ENCODE measurements at regions not wholly inside any gene's neighbourhood (a gene's known extent, or its start where the extent isn't known, plus 50 kb on each side); places are given as distances from the start of the nearest gene placed in this dataset.
"Not testable (repeated sequence)": the region's sequence is repeated elsewhere in the genome, so short reads cannot be mapped to it uniquely, and the experiment has no call there.

GRCh38 chr15:35286721-35287120, 201.6 kb upstream of the NANOGP8 start:
- no peak for DNase-seq (ENCODE audit: low read depth)

DNA sequence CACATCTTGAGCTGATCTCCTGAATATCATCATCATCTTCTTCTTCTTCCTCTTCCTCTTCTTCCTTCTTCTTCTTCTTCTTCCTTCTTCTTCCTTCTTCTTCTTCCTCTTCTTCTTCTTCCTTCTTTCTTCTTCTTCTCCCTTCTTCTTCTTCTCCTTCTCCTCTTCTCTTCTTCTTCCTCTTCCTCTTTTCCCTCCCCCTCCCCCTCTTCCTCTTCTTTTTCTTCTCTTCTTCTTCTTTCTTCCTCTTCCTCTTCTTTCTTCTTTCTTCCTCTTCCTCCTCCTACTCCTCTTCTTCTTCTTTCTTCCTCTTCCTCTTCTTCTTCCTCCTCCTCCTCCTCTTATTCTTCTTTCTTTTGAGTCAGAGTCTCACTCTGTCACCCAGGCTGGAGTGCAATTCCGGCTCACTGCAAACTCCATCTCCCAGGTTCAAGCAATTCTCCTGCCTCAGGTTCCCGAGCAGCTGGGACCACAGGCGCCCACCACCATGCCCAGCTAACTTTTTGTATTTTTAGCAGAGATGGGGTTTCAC, 197.9 kb upstream of the NANOGP8 start:
- no peak for DNase-seq (ENCODE audit: low read depth)

DNA sequence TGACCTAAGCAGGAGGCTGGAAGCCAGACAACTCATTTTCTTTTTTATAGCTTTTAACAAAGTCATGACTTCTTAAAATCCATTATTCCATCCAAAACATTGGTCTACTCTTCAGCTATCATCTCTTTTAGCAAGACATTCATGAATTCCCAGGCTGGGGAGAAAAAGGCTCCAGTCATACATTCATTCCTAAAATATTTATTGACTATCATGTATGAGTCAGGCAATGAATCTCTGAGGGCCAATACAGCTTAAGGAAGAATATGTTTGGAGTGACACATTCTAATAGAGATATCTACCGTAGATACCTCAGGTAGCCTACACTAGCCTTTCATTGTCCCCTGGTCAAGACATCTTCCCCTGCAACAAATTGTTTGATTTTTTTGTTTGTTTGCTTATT, 196.4 kb upstream of the NANOGP8 start:
- no peak for DNase-seq (ENCODE audit: low read depth)

- DNase-seq (ENCODE audit: low read depth) = no peak
These were observed 194.7 kb upstream of the NANOGP8 start for GRCh38 chr15:35279811-35280210.

DNA sequence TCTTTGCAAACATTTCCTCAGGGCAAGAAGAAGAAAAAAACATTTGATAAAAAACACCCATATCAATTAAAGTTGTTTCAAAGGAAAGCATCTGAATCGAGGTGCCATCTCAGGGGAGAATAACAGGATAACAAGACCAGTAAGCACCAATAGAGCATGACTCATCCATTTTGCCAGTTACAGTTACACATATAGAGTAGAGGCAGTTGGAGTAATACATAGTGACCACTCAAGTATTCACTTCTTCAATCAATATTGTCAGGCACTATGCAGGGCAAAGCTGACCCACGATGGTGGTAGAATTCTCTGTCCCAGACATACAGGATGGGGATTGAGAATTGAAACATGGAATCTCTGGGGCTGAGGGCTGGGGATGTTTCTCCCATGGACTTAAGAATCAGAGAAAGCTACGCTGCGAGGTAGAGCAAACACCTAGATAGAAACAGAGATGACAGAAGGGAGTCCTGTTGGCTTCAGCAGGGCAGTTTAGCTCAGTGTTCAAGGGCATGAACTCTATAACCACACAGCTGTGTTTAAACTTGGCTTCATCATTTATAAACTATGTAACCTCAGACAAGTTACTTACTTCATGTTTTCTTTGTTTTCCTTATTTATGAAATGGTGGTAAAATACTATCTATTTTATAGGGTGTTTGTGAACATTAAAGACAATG, 186.4 kb upstream of the NANOGP8 start:
- DNase-seq (ENCODE audit: low read depth) = no peak

DNA sequence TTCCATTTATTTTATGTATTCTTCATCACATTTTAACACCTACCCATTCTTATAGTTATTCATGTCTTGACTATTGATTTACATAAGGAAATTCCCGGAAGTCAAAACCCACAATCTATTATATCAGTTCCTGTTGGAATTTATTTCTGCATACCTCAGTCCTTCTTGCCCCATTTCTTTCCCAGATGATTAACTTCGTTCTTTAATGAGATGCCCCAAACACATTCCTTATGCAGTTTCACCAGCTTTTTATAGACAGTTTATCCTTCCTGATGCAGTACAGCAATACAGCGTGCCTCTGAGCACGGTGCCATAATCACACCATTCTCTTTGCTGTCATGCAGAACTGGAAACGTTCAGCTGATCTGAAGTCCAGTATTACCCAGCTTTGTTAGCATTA, 175.8 kb upstream of the NANOGP8 start:
- no peak for DNase-seq (ENCODE audit: low read depth)

- DNase-seq (ENCODE audit: low read depth) = not testable (repeated sequence)
These were observed 175.2 kb upstream of the NANOGP8 start for GRCh38 chr15:35260274-35260673.

DNA sequence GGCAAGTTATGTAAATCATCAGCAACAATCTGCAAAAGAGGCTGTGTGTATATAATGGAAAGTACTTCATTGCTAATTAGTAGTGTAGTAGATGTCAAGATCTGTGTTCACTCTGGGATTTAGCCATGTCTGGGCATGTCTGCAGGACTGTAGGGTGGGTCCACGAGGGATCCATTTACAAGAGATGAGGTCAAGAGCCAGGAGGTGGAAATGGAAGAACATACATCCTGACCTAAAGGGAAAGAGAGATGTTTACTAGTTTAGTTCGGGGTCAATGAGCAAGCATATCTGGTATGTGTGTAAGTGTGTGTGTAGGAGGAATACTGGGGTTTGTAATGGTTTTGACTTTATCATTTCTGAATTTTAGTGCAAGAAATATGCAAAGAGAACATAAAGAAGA, 171.5 kb upstream of the NANOGP8 start:
- DNase-seq (ENCODE audit: low read depth) = no peak

DNA sequence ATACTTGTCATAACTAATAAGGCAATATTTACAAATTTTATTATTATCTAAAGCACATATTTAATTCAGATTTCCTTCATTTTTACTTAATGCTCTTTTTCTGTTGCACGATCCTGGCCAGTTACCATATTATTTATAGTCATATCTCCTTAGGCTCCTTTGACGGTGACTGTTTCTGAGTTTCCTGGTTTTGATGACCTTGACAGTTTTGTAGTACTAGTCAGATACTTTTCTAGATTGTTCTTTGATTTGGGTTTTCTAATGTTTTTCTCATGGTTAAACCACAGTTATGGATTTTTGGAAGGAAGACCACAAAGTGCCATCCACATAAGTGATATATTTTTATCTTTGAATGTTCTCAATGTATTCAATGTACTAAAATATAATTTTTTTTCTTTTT, 171.0 kb upstream of the NANOGP8 start:
- DNase-seq (ENCODE audit: low read depth) = no peak

GRCh38 chr15:35254908-35255307, 169.8 kb upstream of the NANOGP8 start:
- not testable (repeated sequence) for DNase-seq (ENCODE audit: low read depth)

GRCh38 chr15:35254062-35254461, 169.0 kb upstream of the NANOGP8 start:
- no peak for DNase-seq (ENCODE audit: low read depth)

DNA sequence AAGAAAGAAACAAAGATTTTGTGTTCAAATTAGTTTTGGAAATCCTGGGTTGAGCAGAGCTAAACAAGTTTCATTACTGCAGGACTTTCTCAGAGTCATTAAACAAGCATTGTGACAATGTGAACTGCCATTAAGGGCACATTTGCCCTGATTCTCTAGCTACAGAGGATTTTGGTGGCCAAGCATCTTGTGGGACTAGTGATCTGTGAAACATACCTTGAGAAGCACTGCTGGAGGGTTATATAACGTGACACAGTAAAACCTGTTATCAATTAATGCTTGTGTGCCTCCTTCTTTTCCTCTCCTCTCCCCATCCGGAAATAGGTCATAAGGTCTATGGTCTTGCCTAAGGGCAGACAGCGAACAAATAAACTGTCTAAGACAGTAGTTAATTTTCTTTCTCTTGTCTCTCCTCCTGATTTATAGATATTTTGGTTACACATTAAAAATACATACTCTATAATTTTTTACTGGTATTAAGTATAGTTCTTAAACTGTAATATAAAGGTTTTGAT, 167.3 kb upstream of the NANOGP8 start:
- DNase-seq (ENCODE audit: low read depth) = no peak

DNA sequence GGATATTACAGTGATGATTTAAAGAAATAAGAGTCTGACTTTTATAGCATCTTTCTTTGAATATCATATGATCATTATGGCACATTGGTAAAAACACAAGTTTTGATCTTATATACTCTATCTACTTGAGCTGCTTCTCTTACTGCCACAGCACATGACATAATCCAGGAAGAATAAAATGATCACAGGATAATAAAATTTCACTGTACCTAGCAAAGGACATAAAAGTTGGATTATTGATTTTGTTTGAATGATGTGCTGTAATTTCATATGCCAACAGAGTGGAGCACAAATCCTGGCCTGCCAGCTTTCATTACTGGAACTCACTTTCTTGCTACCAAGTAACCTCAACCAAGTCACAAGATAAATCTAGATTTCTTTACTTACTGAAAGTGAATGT, 162.1 kb upstream of the NANOGP8 start:
- no peak for DNase-seq (ENCODE audit: low read depth)

DNA sequence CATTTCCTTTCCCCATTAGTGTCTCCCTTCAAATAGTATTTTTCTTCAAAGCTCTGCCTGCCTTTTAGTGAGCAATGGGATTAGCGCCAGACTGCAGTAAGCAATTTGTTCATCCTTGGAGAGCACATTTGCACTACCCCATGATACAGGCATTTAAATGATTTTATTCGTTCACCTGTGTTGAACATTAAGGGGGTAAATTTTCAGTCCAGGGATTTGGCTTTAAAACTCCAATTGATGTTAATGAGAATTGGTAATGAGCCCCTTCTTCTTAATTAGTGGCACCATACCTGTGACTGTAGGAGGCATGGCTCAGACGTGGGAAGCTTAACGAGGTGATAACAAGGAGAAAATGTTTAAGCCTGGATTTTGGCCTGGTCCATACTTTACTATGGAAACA, 161.4 kb upstream of the NANOGP8 start:
- no peak for DNase-seq (ENCODE audit: low read depth)

- DNase-seq (ENCODE audit: low read depth) = not testable (repeated sequence)
These were observed 160.6 kb upstream of the NANOGP8 start for GRCh38 chr15:35245681-35246080.

DNA sequence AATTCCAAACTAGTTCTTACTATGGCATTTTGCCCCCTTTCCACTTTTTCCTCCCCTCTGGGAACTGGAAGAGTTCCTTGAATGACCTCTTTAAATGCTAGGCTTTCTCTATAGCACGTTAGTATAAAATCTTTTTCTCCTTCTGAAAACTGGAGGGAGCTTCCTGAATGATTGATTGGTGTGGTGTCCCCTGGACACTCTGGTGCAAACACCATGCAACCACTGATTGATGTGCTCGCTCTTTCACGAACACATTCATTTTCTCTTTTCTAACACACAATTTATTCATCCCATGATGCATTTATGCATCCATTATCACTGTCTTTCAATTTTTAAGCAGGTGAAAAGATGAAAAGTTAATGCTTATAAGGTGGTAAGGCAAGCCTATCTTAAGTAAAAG, 159.1 kb upstream of the NANOGP8 start:
- no peak for DNase-seq (ENCODE audit: low read depth)

DNA sequence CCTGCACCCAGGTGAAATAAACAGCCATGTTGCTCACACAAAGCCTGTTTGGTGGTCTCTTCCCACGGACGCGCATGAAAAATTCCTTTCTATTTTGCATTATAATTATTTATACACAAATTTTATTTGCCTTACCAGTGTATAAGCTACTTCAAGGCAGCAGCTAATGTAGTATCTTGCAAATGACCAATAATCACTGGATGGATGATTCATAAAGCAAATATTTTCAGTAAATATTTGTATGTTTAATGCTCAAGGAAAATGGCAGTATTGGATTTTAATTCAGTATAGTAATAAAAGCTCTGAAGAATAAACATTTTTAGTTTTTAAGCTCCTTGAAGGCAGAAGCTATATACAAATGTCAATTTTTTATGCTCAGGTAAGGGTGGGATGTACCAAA, 158.7 kb upstream of the NANOGP8 start:
- no peak for DNase-seq (ENCODE audit: low read depth)

- not testable (repeated sequence) for DNase-seq (ENCODE audit: low read depth)
These were observed 154.6 kb upstream of the NANOGP8 start for GRCh38 chr15:35239693-35240092.

GRCh38 chr15:35238448-35238847, 153.4 kb upstream of the NANOGP8 start:
- not testable (repeated sequence) for DNase-seq (ENCODE audit: low read depth)

DNA sequence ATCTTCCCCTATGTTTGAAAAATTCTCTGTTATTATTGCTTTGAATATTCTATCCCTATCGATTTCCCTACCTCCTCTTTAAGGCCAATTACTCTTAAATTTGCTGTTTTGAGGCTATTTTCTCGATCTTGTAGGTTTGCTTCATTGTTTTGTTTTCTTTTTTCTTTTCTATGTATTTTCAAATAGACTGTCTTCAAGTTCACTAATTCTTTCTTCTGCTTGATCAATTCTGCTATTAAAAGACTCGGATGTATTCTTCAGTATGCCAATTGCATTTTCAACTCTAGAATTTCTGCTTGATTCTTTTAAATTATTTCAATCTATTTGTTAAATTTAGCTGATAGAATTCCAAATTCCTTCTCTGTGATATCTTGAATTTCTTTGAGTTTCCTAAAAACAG, 144.0 kb upstream of the NANOGP8 start:
- DNase-seq (ENCODE audit: low read depth) = no peak

- no peak for DNase-seq (ENCODE audit: low read depth)
These were observed 133.1 kb upstream of the NANOGP8 start for GRCh38 chr15:35218215-35218614.

DNA sequence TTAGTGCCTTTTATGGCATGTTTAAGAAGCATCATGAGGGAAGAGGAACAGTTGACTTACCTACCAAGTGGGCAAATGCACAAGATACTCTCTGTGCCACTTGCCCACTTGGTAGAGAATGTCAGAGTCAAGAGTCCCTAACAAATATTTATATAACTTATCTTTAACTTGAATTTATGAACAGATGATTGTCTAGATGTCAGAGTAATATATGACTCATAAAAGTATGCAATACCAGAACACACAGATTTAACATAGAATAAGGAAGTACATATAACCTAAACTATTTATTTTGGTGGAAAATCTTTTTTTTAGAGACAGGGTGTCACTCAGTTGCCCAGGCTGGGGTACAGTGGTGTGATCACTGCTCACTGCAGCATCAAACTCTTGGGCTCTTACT, 130.0 kb upstream of the NANOGP8 start:
- DNase-seq (ENCODE audit: low read depth) = no peak

- no peak for DNase-seq (ENCODE audit: low read depth)
These were observed 126.3 kb upstream of the NANOGP8 start for GRCh38 chr15:35211240-35211902.

All from myocyte (in vitro differentiated cells).